K562 (cell line): ENCODE measurements at regions not wholly inside any gene's neighbourhood (a gene's known extent, or its start where the extent isn't known, plus 50 kb on each side); places are given as distances from the start of the nearest gene placed in this dataset.

Experiments
- ATAC-seq: fragments of 200-7000 bp; cut with Tn5 transposase; 3 replicates; pipeline ENCODE4 v1.9.1; 2020; ENCODE audit warnings: moderate library complexity
- BruUV-seq: library from RNA; stranded (reverse); fragments of 400-500 nt; replicated peaks from 2 replicates; lab custom pipeline; 2021; lab: Mats Ljungman, UMichigan
- CTCF ChIA-PET: fragments of 300-600 bp; formaldehyde crosslinking; extraction: SDS; loops from one replicate; lab custom pipeline; 2021; ENCODE audit warnings: low intra/inter-chr PET ratio; lab: Yijun Ruan, JAX
- POLR2A ChIA-PET: fragments of 300-600, 350-650 bp; sonication (Branson Sonifier 250); formaldehyde crosslinking; extraction: SDS; loops from one replicate; lab custom pipeline; 2021; ENCODE audit warnings: antibody characterized with exemption, inconsistent platforms; lab: Yijun Ruan, JAX
- DNase-seq, 4 experiments: peaks; one replicate each; pipeline versions ENCODE4 v3.0.0 to v3.0.0-alpha.2; 2011 to 2018; ENCODE audit warnings: low spot score in 3 of 4, mixed read lengths in 3 of 4; ENCODE audit errors: extremely low read depth in 1 of 4
- FAIRE-seq: peaks from 2 replicates; lab custom pipeline; 2011; peaks lifted over from hg19 to GRCh38; lab: Jason Lieb, UNC
- H2AFZ ChIP-seq: 2 replicates; pipeline ENCODE4 v1.6.0; 2011; ENCODE audit warnings: low read depth, low read length, control low read depth, inconsistent platforms
- H3K27ac ChIP-seq: fragments of 200-600 bp; 3 replicates; pipeline ENCODE4 v1.8.0; 2011; ENCODE audit warnings: low read depth, mild to moderate bottlenecking, control low read depth, inconsistent platforms, low read length, moderate library complexity, mixed read lengths; ENCODE audit errors: extremely low read depth
- H3K27me3 ChIP-seq, 2 experiments: fragments of 300-600 bp in 1 of 2; 2 replicates in 1 of 2; 3 replicates in 1 of 2; pipeline versions ENCODE4 v1.6.0 to v1.8.0; 2011; ENCODE audit warnings: inconsistent platforms in 2 of 2, low read length in 2 of 2, mild to moderate bottlenecking in 1 of 2, mixed read lengths in 1 of 2, moderate library complexity in 1 of 2; ENCODE audit not compliant: control insufficient read depth in 2 of 2, insufficient read depth in 2 of 2
- H3K36me3 ChIP-seq: fragments of 300-600 bp; 3 replicates; pipeline ENCODE4 v1.8.0; 2011; ENCODE audit warnings: mild to moderate bottlenecking, low read length, inconsistent platforms; ENCODE audit not compliant: control insufficient read depth, insufficient read depth
- H3K4me1 ChIP-seq, 2 experiments: fragments of 200-600 bp in 1 of 2; replicated peaks in 1 of 2; 2 replicates in 1 of 2; 3 replicates in 1 of 2; pipeline versions ENCODE4 v1.5.1 to v1.8.0; 2011; ENCODE audit warnings: inconsistent platforms in 2 of 2, low read length in 2 of 2, mild to moderate bottlenecking in 1 of 2, mixed read lengths in 1 of 2, moderate library complexity in 1 of 2; ENCODE audit not compliant: control insufficient read depth in 2 of 2, insufficient read depth in 2 of 2
- H3K4me2 ChIP-seq: 2 replicates; pipeline ENCODE4 v1.6.1; 2011; ENCODE audit warnings: low read length, control low read depth, inconsistent platforms, mixed read lengths; ENCODE audit not compliant: insufficient read depth
- H3K4me3 ChIP-seq: fragments of 200-600 bp; sonication (generic), shearing (Covaris generic); 2 replicates; pipeline ENCODE4 v1.5.1; 2016; ENCODE audit warnings: control low read depth, inconsistent platforms
- H3K79me2 ChIP-seq: fragments of 200-600 bp; 3 replicates; pipeline ENCODE4 v1.8.0; 2011; ENCODE audit warnings: low read length, inconsistent platforms; ENCODE audit not compliant: control insufficient read depth, insufficient read depth
- H3K9ac ChIP-seq, 2 experiments: 2 replicates each; pipeline versions ENCODE4 v1.6.0 to v1.6.1; 2011; ENCODE audit warnings: low read depth in 2 of 2, low read length in 2 of 2, control low read depth in 1 of 2, inconsistent platforms in 1 of 2, mild to moderate bottlenecking in 1 of 2, mixed read lengths in 1 of 2; ENCODE audit not compliant: insufficient read depth in 1 of 2
- H3K9me1 ChIP-seq: one replicate; pipeline ENCODE4 v1.6.0; 2011; ENCODE audit warnings: inconsistent platforms, mild to moderate bottlenecking, low read length, moderate library complexity; ENCODE audit not compliant: control insufficient read depth, insufficient read depth
- H3K9me3 ChIP-seq: replicated peaks from 2 replicates; pipeline ENCODE4 v1.5.1; 2011; ENCODE audit warnings: low read depth, low read length, inconsistent platforms; ENCODE audit not compliant: control insufficient read depth, insufficient read depth
- H4K20me1 ChIP-seq: replicated peaks from 2 replicates; pipeline ENCODE4 v1.6.1; 2011; ENCODE audit warnings: low read length, inconsistent platforms, mixed read lengths; ENCODE audit not compliant: control insufficient read depth, insufficient read depth
- C11orf30 ChIP-seq: fragments of 450-650 bp; IDR thresholded peaks from 2 replicates; pipeline ENCODE4 v1.6.1; 2016; ENCODE audit warnings: low read depth, mild to moderate bottlenecking
- CBFA2T3 ChIP-seq: fragments of 450-650 bp; IDR thresholded peaks from 2 replicates; pipeline ENCODE4 v1.6.1; 2017
- CCAR2 ChIP-seq: fragments of 200-400 bp; formaldehyde crosslinking; IDR thresholded peaks from 2 replicates; pipeline ENCODE4 v1.6.1; 2017; ENCODE audit warnings: mild to moderate bottlenecking, low read depth, low read length
- EGR1 ChIP-seq: fragments of 450-650 bp; conservative IDR thresholded peaks from 2 replicates; pipeline ENCODE4 v1.6.1; 2017; ENCODE audit warnings: mild to moderate bottlenecking
- POLR2H ChIP-seq: IDR thresholded peaks from 2 replicates; pipeline ENCODE4 v1.6.1; 2016; ENCODE audit warnings: missing genetic modification characterization, low read depth, mild to moderate bottlenecking, control low read depth, missing compliant biosample characterization, moderate library complexity
- TRIM28 ChIP-seq: fragments of 450-650 bp; IDR thresholded peaks from 2 replicates; pipeline ENCODE4 v1.6.1; 2017
- ZNF778 ChIP-seq: fragments of 450-650 bp; formaldehyde crosslinking; IDR thresholded peaks from 2 replicates; pipeline ENCODE4 v1.4.0; 2020; ENCODE audit warnings: mild to moderate bottlenecking, moderate library complexity
- WGBS: fragments of 100-300 bp; shearing (Covaris generic); methylation state at CpG from one replicate; pipeline ENCODE4 v1.1.6; 2016; ENCODE audit warnings: low coverage, mixed read lengths; ENCODE audit not compliant: insufficient coverage; ENCODE audit errors: missing lambda C conversion rate; 5-methylcytosine and 5-hydroxymethylcytosine counted together
- in situ Hi-C: fragments of 300-500 bp; cut with MboI; formaldehyde crosslinking; loops from 4 replicates; pipeline ENCODE4 v1.15.0; 2018; ENCODE audit warnings: inconsistent platforms, mixed read lengths
- intact Hi-C: fragments of 100-400 bp; cut with micrococcal nuclease; formaldehyde crosslinking; loops from 2 replicates; pipeline ENCODE4 v1.14.2; 2022
- TF ChIP-seq, protein P1 (sequence below), 2 experiments: IDR thresholded peaks; 2 replicates each; pipeline ENCODE4 v1.6.1; 2012; ENCODE audit warnings: improper control_type of control experiment in 2 of 2, low read depth in 2 of 2, low read length in 2 of 2, borderline replicate concordance in 1 of 2

DNA sequence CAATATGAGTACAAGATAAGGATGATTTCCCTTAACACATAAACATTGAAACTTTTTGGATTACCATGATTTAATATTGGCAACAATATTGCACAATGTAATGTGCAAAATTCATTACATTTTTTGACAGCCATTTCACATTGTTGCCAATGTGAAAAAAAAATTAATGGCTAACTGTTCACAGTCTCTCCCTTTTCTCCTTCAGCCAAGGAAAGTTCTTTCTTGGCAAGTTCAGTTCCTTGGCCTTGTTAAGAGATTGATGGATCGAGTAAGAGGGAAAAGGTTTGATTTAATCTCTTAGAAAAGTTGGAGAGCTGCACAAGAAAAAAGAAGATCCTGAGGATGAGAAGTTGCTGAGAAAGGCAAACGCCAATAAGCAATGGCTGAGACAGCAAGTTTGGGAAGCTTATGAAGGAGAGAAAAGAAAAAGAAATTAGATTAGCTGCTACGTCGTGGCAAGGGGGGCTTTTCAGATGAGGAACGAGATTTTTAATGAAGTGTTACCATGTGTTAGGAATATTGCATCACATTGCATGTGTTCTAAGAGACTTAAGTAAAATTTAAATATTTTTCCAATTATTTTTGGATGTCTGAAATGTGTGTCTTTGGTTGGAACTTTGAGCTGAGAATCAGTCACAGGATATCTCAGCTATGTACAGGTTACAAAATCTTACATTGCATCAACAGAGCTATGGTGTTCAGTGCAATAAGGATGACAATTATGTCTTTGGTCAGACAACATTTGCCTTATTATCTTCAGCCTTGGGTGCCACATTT lies 61.4 kb upstream of the ZNF280D start (continued):
- TF ChIP-seq EGR1, result no peak
- no peak for TF ChIP-seq CBFA2T3
- TF ChIP-seq C11orf30, result no peak
- no peak for TF ChIP-seq POLR2H (tag)
- TF ChIP-seq, protein P1, sequence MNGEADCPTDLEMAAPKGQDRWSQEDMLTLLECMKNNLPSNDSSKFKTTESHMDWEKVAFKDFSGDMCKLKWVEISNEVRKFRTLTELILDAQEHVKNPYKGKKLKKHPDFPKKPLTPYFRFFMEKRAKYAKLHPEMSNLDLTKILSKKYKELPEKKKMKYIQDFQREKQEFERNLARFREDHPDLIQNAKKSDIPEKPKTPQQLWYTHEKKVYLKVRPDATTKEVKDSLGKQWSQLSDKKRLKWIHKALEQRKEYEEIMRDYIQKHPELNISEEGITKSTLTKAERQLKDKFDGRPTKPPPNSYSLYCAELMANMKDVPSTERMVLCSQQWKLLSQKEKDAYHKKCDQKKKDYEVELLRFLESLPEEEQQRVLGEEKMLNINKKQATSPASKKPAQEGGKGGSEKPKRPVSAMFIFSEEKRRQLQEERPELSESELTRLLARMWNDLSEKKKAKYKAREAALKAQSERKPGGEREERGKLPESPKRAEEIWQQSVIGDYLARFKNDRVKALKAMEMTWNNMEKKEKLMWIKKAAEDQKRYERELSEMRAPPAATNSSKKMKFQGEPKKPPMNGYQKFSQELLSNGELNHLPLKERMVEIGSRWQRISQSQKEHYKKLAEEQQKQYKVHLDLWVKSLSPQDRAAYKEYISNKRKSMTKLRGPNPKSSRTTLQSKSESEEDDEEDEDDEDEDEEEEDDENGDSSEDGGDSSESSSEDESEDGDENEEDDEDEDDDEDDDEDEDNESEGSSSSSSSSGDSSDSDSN (IDR thresholded peaks at IDR 0.05; ENCODE audit: borderline replicate concordance in 1 of 2, low read depth in 2 of 2, low read length in 2 of 2), result no peak

DNA sequence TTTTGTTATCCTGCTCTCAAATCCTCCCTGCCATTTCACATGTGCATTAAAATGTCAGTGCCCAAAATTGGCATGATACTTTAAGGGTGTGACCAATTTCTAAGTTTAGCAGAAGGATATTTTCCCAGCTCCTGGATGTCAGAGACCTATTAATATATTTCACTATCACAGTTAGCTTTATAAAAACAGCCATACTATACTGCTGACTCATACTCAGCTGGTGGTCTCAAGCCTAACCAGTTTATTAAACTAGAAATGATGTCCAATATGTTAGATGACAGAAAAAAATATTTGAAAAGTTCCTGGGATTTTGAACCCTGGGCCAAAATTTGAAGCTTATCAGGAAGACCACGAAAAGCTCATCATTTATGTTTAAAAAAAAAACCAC lies 60.9 kb upstream of the ZNF280D start:
- no peaks in the 10 kb centered on the region for H3K36me3 ChIP-seq
- no peak overlapping the region for H3K4me3 ChIP-seq
- no peak for DNase-seq
- in situ Hi-C loops, result no loop called here
- H3K9ac ChIP-seq, result no peak overlapping the region
- BruUV-seq, result no TSS peak
- no peak overlapping the region for H2AFZ ChIP-seq
- ATAC-seq, result no peak
- POLR2A ChIA-PET, result no interaction called here
- no peaks in the 10 kb centered on the region for H3K4me1 ChIP-seq
- intact Hi-C loops, result no loop called here
- no peak overlapping the region for H3K4me2 ChIP-seq
- TF ChIP-seq TRIM28 (no peak), ZNF778 (CRISPR knock-in tag) (no peak), CCAR2 (no peak)
- CTCF ChIA-PET, result no interaction called here
- FAIRE-seq, result no peak
- no peaks in the 10 kb centered on the region for H4K20me1 ChIP-seq
- no peaks in the 10 kb centered on the region for H3K9me3 ChIP-seq
- no peaks in the 10 kb centered on the region for H3K27me3 ChIP-seq
- H3K9me1 ChIP-seq, result no peaks in the 10 kb centered on the region
- WGBS, result 11% methylated on average over 1 of the region's 1 CpG
- H3K79me2 ChIP-seq, result no peaks in the 10 kb centered on the region
- H3K27ac ChIP-seq, result no peak overlapping the region
